NT2/D1 (cell line): ENCODE measurements at regions not wholly inside any gene's neighbourhood (a gene's known extent, or its start where the extent isn't known, plus 50 kb on each side); places are given as distances from the start of the nearest gene placed in this dataset.

Experiments used
- SUZ12 ChIP-seq: IDR thresholded peaks from 2 replicates; pipeline ENCODE4 v1.6.1; 2011; ENCODE audit not compliant: insufficient read length, insufficient read depth; ENCODE audit errors: extremely low read depth
- YY1 ChIP-seq: IDR thresholded peaks from 2 replicates; pipeline ENCODE4 v1.6.1; 2011; ENCODE audit not compliant: insufficient read length, insufficient read depth
- ZNF274 ChIP-seq: IDR thresholded peaks from 2 replicates; pipeline ENCODE4 v1.6.1; 2011; ENCODE audit warnings: mild to moderate bottlenecking, low read depth, low read length

DNA sequence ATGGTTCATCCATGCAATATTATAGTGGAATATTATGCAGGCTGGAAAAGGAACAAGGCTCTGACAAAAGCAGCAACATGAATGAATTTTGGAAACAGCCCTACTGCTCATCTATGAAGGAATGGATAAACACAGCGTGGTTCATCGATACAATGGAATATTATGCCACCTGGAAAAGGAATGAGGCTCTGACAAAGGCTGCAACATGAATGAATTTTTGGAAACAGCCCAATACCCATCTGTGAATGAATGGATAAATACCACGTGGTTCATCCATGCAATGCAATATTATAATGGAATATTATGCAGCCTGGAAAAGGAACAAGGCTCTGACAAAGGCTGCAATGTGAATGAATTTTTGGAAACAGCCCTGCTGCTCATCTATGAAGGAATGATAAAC is 160.4 kb downstream of the CRLF2 start:
- TF ChIP-seq YY1 (no peak), SUZ12 (no peak), ZNF274 (no peak)
